GM21528 (cell line): ENCODE measurements at regions not wholly inside any gene's neighbourhood (a gene's known extent, or its start where the extent isn't known, plus 50 kb on each side); places are given as distances from the start of the nearest gene placed in this dataset.

Source experiments
- ATAC-seq: cut with Tn5 transposase; IDR thresholded peaks from one replicate; pipeline ENCODE4 v1.9.1; 2021; ENCODE audit warnings: mild to moderate bottlenecking, moderate library complexity; ENCODE audit not compliant: unreplicated experiment, low FRiP score

DNA sequence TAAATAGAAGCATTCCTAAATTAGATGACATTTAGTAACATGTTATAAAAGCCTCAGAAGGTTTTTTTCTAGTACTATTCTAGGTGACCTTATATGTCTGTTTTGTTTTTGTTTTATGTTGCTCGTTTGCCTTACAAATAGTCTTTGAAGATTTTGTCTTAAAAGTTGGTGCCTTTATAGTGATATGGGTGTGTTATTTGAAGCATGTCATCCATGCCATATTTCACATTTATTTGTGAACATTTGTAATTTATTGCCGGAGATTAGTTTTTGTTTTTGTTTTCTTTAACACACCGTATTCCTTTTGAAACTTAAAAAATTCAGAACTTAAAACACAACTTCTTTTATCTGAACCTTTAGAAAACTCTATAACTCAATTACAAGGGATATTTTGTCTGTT, 422.8 kb upstream of the PCDH9 start:
- no peak for ATAC-seq

DNA sequence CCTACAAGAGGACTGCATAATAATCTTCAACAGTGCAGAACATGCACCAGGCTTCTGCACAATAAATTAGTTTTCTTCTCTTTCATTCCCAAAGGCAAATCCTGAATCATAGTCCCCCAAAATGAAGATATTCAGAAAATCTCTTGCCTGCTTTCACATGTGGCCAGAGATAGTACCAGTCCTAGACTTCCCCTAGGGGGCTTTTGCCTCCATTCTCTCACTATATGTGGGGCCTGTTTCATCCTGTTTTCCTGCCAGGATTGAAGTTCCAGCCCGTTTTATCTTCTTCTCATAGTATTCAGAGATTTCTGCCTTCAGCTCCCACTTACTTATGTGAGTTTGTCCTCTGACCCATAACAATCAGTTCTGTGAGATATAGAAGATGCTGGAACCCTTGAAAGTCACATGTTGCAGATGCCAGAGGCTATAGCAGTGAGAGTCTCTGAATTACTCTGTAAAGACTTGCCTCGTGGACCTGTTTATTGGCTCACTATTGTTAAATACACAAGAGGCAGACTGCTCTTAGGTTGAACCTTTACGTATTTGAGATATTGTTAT, 421.9 kb upstream of the PCDH9 start:
- ATAC-seq, result no peak

DNA sequence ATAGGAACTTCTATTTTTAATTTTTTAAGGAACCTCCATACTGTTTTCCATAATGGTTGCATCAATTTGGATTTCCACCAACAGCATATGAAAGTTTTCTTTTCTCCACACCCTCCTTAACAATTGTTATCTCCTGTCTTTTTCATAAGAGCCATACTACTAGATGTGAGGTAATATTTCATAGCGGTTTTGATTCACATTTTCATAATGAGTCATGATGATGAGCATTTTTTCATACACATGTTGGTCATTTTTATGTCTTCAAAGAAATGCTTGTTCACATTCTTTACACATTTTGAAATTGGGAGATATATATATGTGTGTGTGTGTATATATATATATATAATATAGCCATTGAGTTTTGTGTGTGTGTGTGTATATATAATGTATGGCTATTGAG, 420.3 kb upstream of the PCDH9 start:
- no peak for ATAC-seq

DNA sequence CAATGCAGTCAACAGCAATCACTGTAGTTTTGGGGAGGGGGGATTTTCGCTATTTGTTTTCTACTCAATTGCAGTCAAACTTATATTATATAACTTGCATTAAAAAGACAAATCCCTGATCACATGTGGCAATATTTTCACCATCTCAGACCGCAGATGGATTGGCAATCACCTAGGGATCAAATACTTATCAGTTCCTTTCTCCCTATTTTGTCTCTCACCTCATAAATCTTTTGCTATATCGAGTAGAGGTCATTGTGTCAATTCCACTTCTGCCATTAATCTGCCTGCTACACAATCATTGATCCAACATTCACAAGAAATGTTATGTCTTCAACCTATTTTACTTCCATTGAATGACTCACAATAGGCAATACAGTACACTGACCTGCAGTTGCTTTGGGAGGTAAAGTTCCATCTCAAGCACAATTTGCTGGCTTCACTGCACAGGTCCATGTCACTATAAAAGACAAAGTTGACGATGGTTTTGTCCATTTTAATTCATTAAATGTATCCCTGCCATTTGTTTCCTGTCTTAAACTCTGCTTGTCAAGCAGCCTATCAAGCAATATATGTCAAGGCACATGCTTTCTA, 415.8 kb upstream of the PCDH9 start:
- no peak for ATAC-seq

DNA sequence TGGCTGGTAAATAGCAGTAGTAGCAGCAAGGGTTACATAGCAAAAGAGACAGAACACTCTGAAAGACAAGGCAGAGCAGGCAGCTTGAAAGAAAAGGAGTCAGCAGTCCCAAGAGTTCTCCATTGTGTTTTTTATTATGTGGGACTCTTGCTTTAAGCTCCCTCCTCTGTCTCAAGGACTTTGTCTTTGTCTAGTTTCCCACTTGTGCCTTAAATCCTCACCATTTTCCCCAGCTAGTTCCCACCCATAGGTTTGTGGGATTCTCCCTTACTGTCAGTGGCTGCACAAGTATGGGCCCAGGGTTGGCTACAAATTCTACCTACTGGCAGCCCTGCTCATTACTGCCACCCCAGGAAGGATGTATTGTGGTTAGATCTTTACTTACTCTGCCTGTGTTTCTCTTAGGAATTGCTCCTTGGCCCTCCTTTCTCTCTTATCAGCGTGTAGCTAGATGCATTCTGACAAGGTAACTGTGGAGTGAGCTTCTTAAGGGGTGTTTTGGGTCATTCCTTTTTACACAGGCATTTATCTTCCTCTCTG, 413.4 kb upstream of the PCDH9 start:
- ATAC-seq, result no peak

DNA sequence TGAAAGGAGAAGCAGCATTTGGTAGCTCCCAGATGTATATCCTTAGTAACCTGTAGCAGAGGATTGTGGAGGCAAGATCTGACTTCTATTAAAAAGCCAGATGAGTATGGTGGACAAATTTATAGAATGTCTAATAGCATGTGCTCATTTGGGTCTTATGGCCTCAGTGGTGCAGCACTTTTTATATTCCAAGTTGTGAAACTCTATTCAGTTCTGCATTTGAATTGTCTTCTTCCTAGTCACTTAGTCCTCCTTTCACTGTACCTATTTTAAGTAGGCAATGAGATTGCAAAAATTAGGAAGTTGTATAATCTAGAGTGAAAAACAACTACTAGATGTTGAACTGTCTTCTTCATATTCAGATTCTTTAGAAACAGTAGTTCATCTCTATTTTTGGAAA, 412.5 kb upstream of the PCDH9 start:
- no peak for ATAC-seq

DNA sequence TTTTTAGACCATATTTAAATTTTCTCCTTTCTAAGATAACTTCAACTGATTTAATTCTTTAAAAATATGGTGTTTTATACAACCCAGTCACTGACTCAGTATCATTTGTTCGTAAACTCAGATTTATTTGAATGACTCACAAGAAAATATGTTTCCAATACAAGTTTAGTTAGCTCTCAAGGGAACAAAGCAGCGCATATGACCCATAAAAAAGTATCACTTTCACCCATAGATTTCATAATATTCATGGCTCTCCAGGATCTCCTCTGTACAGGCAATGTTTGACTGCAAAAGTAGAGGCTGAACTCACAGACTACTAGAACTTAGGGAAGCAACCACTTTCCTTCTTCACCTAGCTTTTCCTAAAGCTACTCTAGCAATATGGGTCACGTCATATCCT, 405.6 kb upstream of the PCDH9 start:
- ATAC-seq, result no peak

DNA sequence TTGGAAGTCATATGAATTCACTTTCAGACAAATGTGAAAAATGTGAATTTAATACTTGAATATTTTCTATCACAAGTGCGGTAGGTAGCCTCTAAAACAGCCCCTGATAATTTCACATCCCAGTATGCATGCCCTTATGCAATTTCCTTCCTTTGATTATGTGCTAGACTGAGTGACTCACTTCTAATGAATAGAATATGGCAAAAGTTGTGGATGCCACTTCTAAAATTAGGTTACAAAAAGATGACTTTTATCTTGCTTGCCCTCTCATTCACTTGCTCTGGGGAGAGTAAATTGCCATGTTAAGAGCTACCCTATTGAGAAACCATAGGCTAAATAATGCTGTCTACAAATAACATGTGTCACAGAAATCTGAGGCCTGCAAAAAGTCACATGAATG, 402.5 kb upstream of the PCDH9 start:
- no peak for ATAC-seq

DNA sequence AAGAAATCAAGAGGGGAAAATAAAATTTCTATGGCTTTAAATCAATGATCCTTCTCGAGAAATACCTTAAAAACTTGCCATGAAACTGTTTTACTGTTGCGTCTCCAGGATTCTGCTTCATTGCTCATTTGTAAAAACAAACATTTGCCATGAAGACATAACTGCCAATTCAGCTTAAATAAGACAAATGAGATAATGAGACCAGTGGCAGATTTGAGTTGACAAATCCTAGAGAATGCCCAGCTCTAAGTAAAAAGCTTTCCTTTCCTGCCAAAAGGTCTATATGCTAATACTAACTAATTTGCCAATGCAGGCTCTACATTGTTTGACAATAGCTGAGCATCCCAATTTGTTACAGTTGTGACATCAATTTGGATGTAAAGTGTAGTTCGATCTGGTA, 400.5 kb upstream of the PCDH9 start:
- ATAC-seq, result no peak

DNA sequence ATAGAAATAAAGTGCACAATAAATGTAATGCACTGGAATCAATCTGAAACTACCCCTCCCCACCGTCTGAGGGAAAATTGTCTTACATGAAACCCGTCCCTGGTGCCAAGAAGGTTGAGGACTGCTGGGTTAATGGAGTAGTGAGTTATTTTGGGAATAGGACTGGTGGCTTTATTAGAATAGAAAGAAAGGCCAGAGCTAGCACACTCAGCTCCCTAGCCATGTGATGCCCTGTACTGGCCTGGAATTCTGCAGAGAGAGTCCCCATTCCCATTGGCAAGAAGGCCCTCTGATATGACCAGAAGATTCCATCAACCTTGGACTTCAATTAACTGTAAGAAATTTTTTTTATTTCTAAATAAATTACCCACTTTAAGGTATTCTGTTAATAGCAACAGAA, 393.5 kb upstream of the PCDH9 start:
- ATAC-seq, result no peak

DNA sequence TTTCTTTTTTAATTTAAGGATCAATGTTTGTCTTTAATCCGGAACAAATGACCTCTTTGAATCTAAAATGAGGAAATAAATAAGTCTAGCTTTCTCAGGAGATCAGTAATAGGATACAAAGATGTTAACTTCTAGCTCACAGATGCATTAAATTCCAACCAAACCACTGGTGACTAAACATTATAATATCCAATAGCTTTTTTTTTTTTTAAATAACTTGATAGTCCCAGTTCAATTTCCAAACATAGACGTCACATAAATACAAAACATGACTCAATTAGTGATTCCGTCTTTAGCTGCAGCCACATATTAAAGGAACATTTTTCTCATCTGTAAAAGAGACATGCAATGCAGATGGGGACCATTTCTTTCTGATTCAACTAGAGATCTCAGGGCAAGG, 390.5 kb upstream of the PCDH9 start:
- ATAC-seq, result no peak

DNA sequence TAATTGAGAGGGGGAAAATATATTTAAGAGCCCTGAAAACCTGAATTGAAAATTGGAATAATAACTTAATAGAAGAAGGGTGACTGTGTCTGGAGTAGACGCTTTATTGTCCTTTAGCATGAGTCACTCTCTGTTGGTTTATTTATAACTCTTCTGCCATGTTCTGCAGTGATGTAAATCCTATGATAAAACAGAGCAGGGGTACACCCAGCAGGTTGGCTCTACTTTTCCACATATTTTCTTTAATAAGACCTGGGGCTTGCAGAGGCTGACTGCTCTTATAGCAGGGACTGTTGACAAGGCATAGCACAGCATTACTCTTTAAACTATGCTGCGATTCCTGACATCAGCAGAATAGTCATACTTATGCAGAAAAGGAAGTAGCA, 389.9 kb upstream of the PCDH9 start:
- no peak for ATAC-seq

DNA sequence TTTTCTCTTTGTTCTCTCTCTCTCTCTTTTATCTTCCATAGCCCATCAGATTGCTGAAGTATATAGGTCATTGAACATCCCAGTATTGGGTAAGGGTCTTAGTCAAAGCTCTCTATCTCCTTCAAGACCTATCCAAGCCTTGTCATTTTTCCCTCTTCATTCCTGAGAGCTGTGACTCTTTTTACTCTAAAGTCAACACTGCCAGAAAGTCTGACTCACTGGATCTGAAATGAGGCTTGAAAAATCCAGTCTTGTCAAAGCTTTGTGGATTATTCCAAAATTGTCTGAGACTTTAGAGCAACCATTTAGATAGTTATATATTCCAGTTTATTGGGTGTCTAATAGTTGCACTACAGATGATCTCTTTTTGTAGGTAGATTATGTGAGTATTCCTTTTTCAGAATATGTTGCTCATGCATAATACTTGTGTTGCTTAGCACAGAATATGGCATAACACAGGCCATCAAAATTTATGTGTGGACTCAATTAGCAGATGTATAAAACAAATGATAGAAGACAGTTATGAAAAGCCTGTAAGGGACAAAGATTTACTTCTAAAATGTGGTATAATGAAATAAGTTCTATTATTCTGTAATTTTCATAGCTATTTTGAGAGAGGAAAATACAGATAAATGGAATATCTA, 389.3 kb upstream of the PCDH9 start:
- no peak for ATAC-seq

DNA sequence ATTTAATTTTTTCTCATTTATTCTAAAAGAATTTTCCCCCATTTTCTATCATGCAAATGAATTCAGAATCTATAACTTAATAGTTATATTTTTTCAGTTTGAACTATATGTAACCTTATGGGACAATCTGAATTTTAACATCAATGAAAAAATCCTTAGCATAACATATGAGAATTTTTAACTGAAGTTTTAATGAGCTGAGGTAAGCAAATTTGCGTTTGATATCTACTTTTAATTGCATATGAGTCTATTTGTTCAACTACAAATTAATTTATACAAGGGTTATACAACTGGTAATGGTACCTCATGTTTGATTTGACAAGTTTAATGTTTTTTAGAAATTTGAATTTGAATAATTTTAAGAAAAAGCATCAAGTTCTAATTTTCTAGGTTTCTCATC, 384.4 kb upstream of the PCDH9 start:
- ATAC-seq, result no peak

DNA sequence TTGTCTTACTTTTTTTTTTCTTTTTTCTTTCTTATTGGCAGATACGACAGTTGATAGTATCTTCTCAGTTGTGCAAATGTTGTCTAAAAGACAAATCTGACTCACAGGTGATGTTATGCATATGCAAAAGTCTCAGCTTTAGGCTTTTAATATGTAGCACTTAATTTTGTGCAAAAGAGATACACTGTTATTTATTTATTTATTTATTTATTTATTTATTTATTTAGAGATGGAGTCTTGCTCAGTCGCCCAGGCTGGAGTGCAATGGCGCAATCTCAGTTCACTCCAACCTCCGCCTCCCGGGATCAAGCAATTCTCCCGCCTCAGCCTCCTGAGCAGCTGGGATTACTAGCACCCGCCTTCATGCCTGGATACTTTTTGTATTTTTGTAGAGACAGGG, 383.9 kb upstream of the PCDH9 start:
- ATAC-seq, result no peak

DNA sequence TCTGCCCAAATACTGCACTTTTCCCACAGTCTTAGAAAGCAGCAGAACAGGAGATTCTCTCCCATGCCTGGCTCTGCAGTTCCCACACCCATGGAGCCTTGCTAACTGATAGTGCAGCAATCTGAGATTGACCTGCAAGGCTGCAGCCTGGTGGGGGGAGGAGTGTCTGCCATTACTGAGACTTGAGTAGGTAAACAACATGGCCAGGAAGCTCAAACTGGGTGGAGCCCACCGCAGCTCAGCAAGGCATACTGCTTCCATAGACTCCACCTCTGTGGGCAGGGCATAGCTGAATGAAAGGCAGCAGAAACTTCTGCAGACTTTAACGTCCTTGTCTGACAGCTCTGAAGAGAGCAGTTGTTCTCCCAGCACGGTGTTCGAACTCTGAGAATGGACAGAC, 358.5 kb upstream of the PCDH9 start:
- ATAC-seq, result no peak

DNA sequence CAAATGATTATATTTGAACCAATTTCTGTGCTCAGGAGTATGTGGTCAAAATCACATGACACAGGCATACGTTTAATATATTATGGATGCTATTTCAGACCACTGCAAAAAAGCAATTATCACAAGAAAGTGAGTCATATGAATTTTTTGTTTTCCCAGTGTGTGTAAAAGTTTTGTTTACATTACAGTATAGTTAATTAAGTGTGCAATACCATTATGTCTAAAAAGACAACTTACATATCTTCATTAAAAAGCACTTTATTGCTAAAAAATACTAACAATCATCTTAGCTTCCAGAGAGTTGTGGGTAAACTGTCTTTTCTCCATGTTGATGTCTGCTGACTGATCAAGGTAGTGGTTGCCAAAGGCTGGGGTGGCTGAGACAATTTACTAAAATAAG, 347.2 kb upstream of the PCDH9 start:
- ATAC-seq, result no peak

DNA sequence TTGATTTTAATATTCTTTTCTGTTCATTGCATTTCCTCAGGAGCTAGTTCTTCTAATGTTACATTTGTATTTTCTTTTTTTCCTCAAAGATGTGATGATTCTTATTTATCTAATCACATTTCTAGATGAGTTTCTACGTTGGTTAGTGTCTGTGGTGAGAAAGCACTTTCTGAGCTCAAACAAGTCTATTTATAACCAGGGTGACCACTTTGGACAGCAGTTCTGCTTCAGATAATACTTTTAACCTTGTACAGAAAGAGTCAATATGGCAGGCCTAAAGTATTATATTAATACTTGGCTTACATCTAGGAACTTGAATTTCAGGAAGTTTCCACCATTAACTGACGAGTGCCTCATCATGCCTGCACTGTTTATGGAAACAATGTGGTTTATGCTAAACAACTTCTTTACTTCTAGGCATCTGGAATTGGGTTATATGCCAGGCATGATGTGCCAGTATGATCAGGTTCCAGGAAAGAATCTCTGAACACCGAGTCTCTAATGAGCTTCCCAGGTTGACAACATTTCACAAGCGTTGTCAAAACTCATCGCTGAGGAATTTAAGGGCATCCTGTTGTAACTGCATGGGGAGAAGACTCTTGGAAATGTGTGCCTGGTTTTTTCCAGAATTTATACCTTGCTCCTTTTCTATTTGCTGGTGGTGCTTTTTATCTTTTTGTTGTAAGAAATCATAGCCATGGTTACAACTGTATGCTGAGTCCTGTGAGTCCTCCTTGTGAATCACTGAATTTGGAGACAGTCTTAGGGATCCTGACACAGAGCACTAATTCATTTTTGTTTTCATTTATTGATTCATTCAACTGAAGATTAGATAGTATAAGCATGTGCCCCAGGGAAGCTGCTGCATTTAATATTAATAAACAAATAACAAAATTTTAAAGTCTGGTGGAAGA, 344.4 kb upstream of the PCDH9 start:
- no peak for ATAC-seq

DNA sequence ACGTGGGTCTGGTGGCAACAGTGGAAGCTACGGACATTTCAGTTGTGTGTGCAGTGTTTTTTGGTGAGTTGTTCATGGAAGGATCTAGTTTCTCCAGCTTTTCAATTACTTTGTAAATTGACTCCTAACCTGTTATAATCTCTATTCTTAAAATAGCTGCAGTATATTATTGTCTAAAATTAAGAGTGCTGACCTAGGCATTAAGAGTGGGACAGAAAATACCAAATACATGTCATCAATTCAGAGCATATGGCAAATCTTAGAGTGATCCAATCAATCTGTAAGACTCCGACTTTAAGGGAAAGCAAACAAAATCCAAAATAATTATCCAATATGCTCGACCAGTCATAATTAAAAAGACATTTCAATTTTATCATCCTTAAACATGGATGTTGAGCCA, 338.1 kb upstream of the PCDH9 start:
- ATAC-seq, result no peak

DNA sequence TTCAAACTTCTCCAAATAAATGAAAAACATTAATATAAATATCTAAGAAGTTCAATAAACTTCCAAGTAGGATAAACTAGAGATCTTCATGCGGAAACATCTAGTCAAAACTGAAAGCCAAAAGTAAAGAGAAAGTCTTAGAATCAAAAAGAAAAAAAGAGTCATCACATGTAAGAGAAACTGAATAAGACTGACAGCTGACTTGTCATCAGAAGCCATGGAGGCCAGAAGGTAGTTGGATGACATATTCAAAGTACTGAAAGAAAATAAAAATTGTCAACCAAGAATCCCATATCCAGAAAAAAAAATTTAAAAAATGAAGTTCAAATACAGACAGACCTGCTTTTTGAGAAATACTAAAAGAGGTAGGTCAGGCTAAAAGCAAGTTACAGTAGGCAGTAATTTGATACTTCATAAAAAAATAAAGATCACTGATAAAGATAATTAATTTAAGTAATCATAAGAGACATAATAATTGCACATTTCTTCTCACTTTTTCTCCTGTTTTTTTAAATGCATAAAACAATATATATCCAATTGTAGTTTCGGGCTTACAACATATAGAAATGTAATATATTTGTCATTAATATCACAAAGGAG, 327.6 kb upstream of the PCDH9 start:
- no peak for ATAC-seq

DNA sequence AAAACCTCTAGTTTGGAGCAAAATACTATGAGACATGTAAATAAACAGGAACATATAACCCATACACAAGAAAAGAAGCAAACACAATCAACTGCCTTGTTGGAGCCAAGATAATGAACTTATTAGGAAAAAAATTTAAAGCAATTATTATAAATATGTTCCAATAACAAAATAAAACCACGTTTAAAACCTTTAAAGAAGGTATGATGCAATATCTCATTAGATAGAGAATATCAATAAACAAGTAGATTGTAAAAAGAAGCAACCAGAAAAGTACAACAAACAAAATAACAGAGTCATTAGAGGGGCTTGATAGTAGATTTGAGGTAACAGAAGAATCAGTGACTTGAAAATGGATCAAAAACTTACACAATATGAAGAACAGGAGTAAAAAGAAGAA, 327.0 kb upstream of the PCDH9 start:
- no peak for ATAC-seq
